IMR-90 (cell line): ENCODE measurements at regions not wholly inside any gene's neighbourhood (a gene's known extent, or its start where the extent isn't known, plus 50 kb on each side); places are given as distances from the start of the nearest gene placed in this dataset.

ENCODE experiments used
- ATAC-seq: fragments of 200-7000 bp; cut with Tn5 transposase; 2 replicates; pipeline ENCODE4 v1.9.1; 2020; ENCODE audit warnings: low read depth, mild to moderate bottlenecking, moderate library complexity
- BruUV-seq: library from RNA; stranded (reverse); fragments of 400-500 nt; replicated peaks from 2 replicates; lab custom pipeline; 2021; lab: Mats Ljungman, UMichigan
- CTCF ChIA-PET: fragments of 300-600 bp; formaldehyde crosslinking; extraction: SDS; loops from one replicate; lab custom pipeline; 2021; ENCODE audit warnings: antibody characterized with exemption; lab: Yijun Ruan, JAX
- POLR2A ChIA-PET: fragments of 300-600 bp; sonication (Branson Sonifier 250); formaldehyde crosslinking; loops from one replicate; lab custom pipeline; 2022; ENCODE audit warnings: antibody characterized with exemption; ENCODE audit not compliant: unreplicated experiment; lab: Charles Lee
- DNase-seq: peaks from one replicate; pipeline ENCODE4 v3.0.0; 2013
- H2AFZ ChIP-seq: replicated peaks from 2 replicates; pipeline ENCODE3; 2013; ENCODE audit warnings: low read length, mild to moderate bottlenecking; ENCODE audit not compliant: poor library complexity
- H2AK5ac ChIP-seq: 2 replicates; pipeline ENCODE4 v1.6.1; 2013; ENCODE audit warnings: low read depth, low read length, inconsistent platforms
- H2AK9ac ChIP-seq: replicated peaks from 2 replicates; pipeline ENCODE3; 2013; ENCODE audit warnings: mild to moderate bottlenecking, low read depth, low read length, moderate library complexity; ENCODE audit not compliant: poor library complexity
- H2BK120ac ChIP-seq: 2 replicates; pipeline ENCODE4 v1.6.1; 2013; ENCODE audit warnings: low read depth, low read length, inconsistent platforms
- H2BK15ac ChIP-seq: 3 replicates; pipeline ENCODE4 v1.6.1; 2013; ENCODE audit warnings: low read depth, low read length, inconsistent platforms
- H2BK20ac ChIP-seq: 2 replicates; pipeline ENCODE4 v1.6.1; 2013; ENCODE audit warnings: low read depth, mild to moderate bottlenecking, inconsistent platforms, low read length, moderate library complexity
- H2BK5ac ChIP-seq: 2 replicates; pipeline ENCODE4 v1.6.1; 2013; ENCODE audit warnings: mild to moderate bottlenecking, low read depth, low read length, inconsistent platforms; ENCODE audit not compliant: poor library complexity, severe bottlenecking
- H3K14ac ChIP-seq: replicated peaks from 2 replicates; pipeline ENCODE4 v1.6.1; 2013; ENCODE audit warnings: low read depth, low read length, inconsistent platforms
- H3K18ac ChIP-seq: 2 replicates; pipeline ENCODE4 v1.6.1; 2013; ENCODE audit warnings: low read depth, low read length, control low read depth
- H3K23ac ChIP-seq: 2 replicates; pipeline ENCODE4 v1.6.1; 2013; ENCODE audit warnings: low read depth, low read length, inconsistent platforms
- H3K27ac ChIP-seq: 2 replicates; pipeline ENCODE4 v1.5.1; 2013; ENCODE audit warnings: mild to moderate bottlenecking, control low read depth, low read length; ENCODE audit not compliant: insufficient read depth
- H3K27me3 ChIP-seq: 2 replicates; pipeline ENCODE4 v1.6.1; 2013; ENCODE audit warnings: low read length; ENCODE audit not compliant: control insufficient read depth, insufficient read depth
- H3K36me3 ChIP-seq: 2 replicates; pipeline ENCODE4 v1.6.1; 2013; ENCODE audit warnings: low read length, mixed read lengths; ENCODE audit not compliant: control insufficient read depth, insufficient read depth
- H3K4ac ChIP-seq: 2 replicates; pipeline ENCODE4 v1.6.1; 2013; ENCODE audit warnings: low read depth, low read length, inconsistent platforms
- H3K4me1 ChIP-seq: 2 replicates; pipeline ENCODE4 v1.6.1; 2013; ENCODE audit warnings: low read length, mixed read lengths; ENCODE audit not compliant: control insufficient read depth, insufficient read depth
- H3K4me2 ChIP-seq: 2 replicates; pipeline ENCODE4 v1.6.1; 2013; ENCODE audit warnings: low read depth, mild to moderate bottlenecking, control low read depth, low read length, moderate library complexity
- H3K4me3 ChIP-seq: 2 replicates; pipeline ENCODE4 v1.5.1; 2013; ENCODE audit warnings: low read depth, mild to moderate bottlenecking, control low read depth, low read length, moderate library complexity; ENCODE audit not compliant: insufficient read depth
- H3K56ac ChIP-seq: 2 replicates; pipeline ENCODE4 v1.6.1; 2013; ENCODE audit warnings: low read length, inconsistent platforms; ENCODE audit not compliant: insufficient read depth; ENCODE audit errors: extremely low read depth
- H3K79me1 ChIP-seq, 2 experiments: 2 replicates each; pipeline ENCODE4 v1.6.1; 2013; ENCODE audit warnings: low read length in 2 of 2, inconsistent platforms in 1 of 2, low read depth in 1 of 2
- H3K9ac ChIP-seq: 2 replicates; pipeline ENCODE4 v1.6.1; 2013; ENCODE audit warnings: low read depth, low read length, control low read depth
- H3K9me1 ChIP-seq: 2 replicates; pipeline ENCODE4 v1.6.1; 2013; ENCODE audit warnings: low read length, inconsistent platforms; ENCODE audit not compliant: insufficient read depth
- H3K9me3 ChIP-seq: 2 replicates; pipeline ENCODE4 v1.6.1; 2013; ENCODE audit warnings: low read length; ENCODE audit not compliant: control insufficient read depth, insufficient read depth
- H4K20me1 ChIP-seq: 2 replicates; pipeline ENCODE4 v1.6.1; 2013; ENCODE audit warnings: low read length, inconsistent platforms; ENCODE audit not compliant: insufficient read depth
- H4K5ac ChIP-seq: 2 replicates; pipeline ENCODE4 v1.6.1; 2013; ENCODE audit warnings: mild to moderate bottlenecking, low read depth, low read length, control low read depth
- H4K8ac ChIP-seq, 2 experiments: 2 replicates each; pipeline ENCODE4 v1.6.1; 2013; ENCODE audit warnings: low read depth in 2 of 2, low read length in 2 of 2, control low read depth in 1 of 2, inconsistent platforms in 1 of 2
- H4K91ac ChIP-seq: 2 replicates; pipeline ENCODE4 v1.6.1; 2013; ENCODE audit warnings: low read depth, low read length, inconsistent platforms; ENCODE audit not compliant: insufficient read depth
- BHLHE40 ChIP-seq: fragments of 150-350 bp; IDR thresholded peaks from 2 replicates; pipeline ENCODE4 v1.6.1; 2016; ENCODE audit warnings: mild to moderate bottlenecking, low read depth, low read length
- CEBPB ChIP-seq: IDR thresholded peaks from 2 replicates; pipeline ENCODE4 v1.6.1; 2012; ENCODE audit warnings: low read depth, low read length, improper control_type of control experiment
- CHD1 ChIP-seq: IDR thresholded peaks from 2 replicates; pipeline ENCODE4 v1.6.1; 2012; ENCODE audit warnings: low read depth, low read length, improper control_type of control experiment
- CTCF ChIP-seq: conservative IDR thresholded peaks from 2 replicates; pipeline ENCODE4 v1.5.1; 2012; ENCODE audit warnings: mild to moderate bottlenecking, low read depth, low read length, improper control_type of control experiment
- FOS ChIP-seq: fragments of 150-350 bp; IDR thresholded peaks from 2 replicates; pipeline ENCODE4 v1.6.1; 2016; ENCODE audit warnings: low read depth, low read length
- MAZ ChIP-seq: IDR thresholded peaks from 2 replicates; pipeline ENCODE4 v1.6.1; 2012; ENCODE audit warnings: low read depth, mild to moderate bottlenecking, low read length, improper control_type of control experiment, moderate library complexity, borderline replicate concordance
- NFE2L2 ChIP-seq: fragments of 150-350 bp; IDR thresholded peaks from 2 replicates; pipeline ENCODE4 v1.6.1; 2016; ENCODE audit warnings: low read depth, mild to moderate bottlenecking, low read length
- POLR2A ChIP-seq: IDR thresholded peaks from 2 replicates; pipeline ENCODE4 v1.6.1; 2012; ENCODE audit warnings: mild to moderate bottlenecking, low read depth, low read length
- RCOR1 ChIP-seq: IDR thresholded peaks from 2 replicates; pipeline ENCODE4 v1.6.1; 2012; ENCODE audit warnings: mild to moderate bottlenecking, low read length, improper control_type of control experiment; ENCODE audit not compliant: insufficient replicate concordance
- RFX5 ChIP-seq: IDR thresholded peaks from 2 replicates; pipeline ENCODE4 v1.8.0; 2012; ENCODE audit warnings: low read depth, mild to moderate bottlenecking, low read length, moderate library complexity
- WGBS, 2 experiments: methylation state at CpG; one replicate each; pipeline versions ENCODE4 v1.1.5 to v1.1.7; 2013; ENCODE audit warnings: missing lambda C conversion rate in 2 of 2; ENCODE audit not compliant: insufficient read length in 1 of 2; ENCODE audit errors: extremely low coverage in 2 of 2; 5-methylcytosine and 5-hydroxymethylcytosine counted together
- dilution Hi-C: fragments of 300-500 bp; cut with HindIII; formaldehyde crosslinking; loops from one replicate; pipeline ENCODE4 v1.14.3; 2018; ENCODE audit warnings: low sequenced_read_pairs; ENCODE audit not compliant: unreplicated experiment
- in situ Hi-C: fragments of 300-500 bp; cut with MboI; formaldehyde crosslinking; loops from 3 replicates; pipeline ENCODE4 v1.14.3; 2019; ENCODE audit warnings: low sequenced_read_pairs, inconsistent platforms, mixed read lengths
- intact Hi-C: fragments of 100-400 bp; cut with micrococcal nuclease; formaldehyde crosslinking; loops from 2 replicates; pipeline ENCODE4 v1.10.0; 2022

GRCh38 chr3:22856811-22857210 is 346.3 kb upstream of the UBE2E2 start:
- Histone ChIP-seq H3K9me3 (no peaks in the 10 kb centered on the region), H3K18ac (no peak overlapping the region), H3K4me1 (no peaks in the 10 kb centered on the region), H3K27ac (no peak overlapping the region), H2BK20ac (no peak overlapping the region), H3K4me2 (no peak overlapping the region), H3K56ac (no peak overlapping the region), H2BK120ac (no peak overlapping the region), H2AK5ac (no peak overlapping the region), H3K14ac (no peak overlapping the region), H4K8ac (no peak overlapping the region), H4K5ac (no peak overlapping the region), H4K91ac (no peak overlapping the region), H4K20me1 (no peaks in the 10 kb centered on the region), H3K4me3 (no peak overlapping the region), H3K79me1 (no peaks in the 10 kb centered on the region), H2BK15ac (no peak overlapping the region), H3K9me1 (no peaks in the 10 kb centered on the region), H3K4ac (no peak overlapping the region), H2AFZ (no peak overlapping the region), H3K36me3 (no peaks in the 10 kb centered on the region), H2BK5ac (no peak overlapping the region), H3K27me3 (no peaks in the 10 kb centered on the region), H3K23ac (no peak overlapping the region), H2AK9ac (no peak overlapping the region), H3K9ac (no peak overlapping the region)
- intact Hi-C loops = no loop called here
- dilution Hi-C loops = no loop called here
- POLR2A ChIA-PET = no interaction called here
- TF ChIP-seq CEBPB (no peak), FOS (no peak), POLR2A (no peak), CHD1 (no peak), CTCF (no peak), NFE2L2 (no peak), RFX5 (no peak), BHLHE40 (no peak), MAZ (no peak), RCOR1 (no peak)
- ATAC-seq (no peak), DNase-seq (no peak)
- no CpG with 5 or more reads among the region's 3 CpGs for WGBS, 2 experiments
- no TSS peak for BruUV-seq
- in situ Hi-C loops = no loop called here
- CTCF ChIA-PET = no interaction called here
